ENCODE measurements at regions not wholly inside any gene's neighbourhood (a gene's known extent, or its start where the extent isn't known, plus 50 kb on each side); places are given as distances from the start of the nearest gene placed in this dataset.

GRCh38 chr20:58048096-58048702, 180.3 kb downstream of the ANKRD60 start:
- Histone ChIP-seq H3K27ac (peak overlapping the region in 1 of 5 donors; percentile 44), H3K4me3 (no peak overlapping the region), H3K9me3 (replicated peaks in 1 of 3) (no peaks in the 10 kb centered on the region), H3K4me1 (replicated peaks in 1 of 2) (no peaks in the 10 kb centered on the region), H3K27me3 (no peaks in the 10 kb centered on the region), H3K36me3 (replicated peaks in 1 of 2) (no peaks in the 10 kb centered on the region)
- WGBS, 4 donors = 26 to 47% (median 37%) methylated on average over 3 of the region's 3 CpGs
- DNase-seq = peak in 2 of 7 donors; percentile 19 to 51
- intact Hi-C loops (cut with DNase I) = no loop called here
- no peak for TF ChIP-seq POLR2A (IDR thresholded peaks at IDR 0.05)
- TF ChIP-seq, protein P1, sequence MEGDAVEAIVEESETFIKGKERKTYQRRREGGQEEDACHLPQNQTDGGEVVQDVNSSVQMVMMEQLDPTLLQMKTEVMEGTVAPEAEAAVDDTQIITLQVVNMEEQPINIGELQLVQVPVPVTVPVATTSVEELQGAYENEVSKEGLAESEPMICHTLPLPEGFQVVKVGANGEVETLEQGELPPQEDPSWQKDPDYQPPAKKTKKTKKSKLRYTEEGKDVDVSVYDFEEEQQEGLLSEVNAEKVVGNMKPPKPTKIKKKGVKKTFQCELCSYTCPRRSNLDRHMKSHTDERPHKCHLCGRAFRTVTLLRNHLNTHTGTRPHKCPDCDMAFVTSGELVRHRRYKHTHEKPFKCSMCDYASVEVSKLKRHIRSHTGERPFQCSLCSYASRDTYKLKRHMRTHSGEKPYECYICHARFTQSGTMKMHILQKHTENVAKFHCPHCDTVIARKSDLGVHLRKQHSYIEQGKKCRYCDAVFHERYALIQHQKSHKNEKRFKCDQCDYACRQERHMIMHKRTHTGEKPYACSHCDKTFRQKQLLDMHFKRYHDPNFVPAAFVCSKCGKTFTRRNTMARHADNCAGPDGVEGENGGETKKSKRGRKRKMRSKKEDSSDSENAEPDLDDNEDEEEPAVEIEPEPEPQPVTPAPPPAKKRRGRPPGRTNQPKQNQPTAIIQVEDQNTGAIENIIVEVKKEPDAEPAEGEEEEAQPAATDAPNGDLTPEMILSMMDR (IDR thresholded peaks at IDR 0.05) = no peak

DNA sequence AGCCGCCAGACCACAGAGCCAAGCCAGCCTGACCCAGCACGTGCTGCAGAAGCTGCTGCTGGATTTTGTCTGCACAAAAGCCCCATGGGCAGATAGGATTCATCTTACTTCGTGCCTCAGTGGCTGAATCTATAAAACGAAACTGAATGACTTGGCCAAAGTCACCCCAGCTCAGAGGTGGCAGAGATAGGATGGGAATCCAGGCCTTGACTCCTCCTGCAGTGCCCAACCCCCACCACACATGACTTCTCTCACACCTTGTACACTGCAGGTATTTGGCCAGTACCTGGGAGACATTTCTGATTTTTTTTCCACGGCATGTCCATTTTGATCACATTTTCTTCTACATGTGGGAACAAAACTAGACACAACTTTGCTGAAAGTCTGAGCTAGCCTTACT, 182.1 kb downstream of the ANKRD60 start:
- Histone ChIP-seq H3K4me3 (no peak overlapping the region), H3K27ac (peak overlapping the region in 1 of 5 donors; percentile 26), H3K36me3 (replicated peaks in 1 of 2) (no peaks in the 10 kb centered on the region), H3K9me3 (replicated peaks in 1 of 3) (no peaks in the 10 kb centered on the region), H3K27me3 (no peaks in the 10 kb centered on the region), H3K4me1 (replicated peaks in 1 of 2) (no peaks in the 10 kb centered on the region)
- intact Hi-C loops (cut with DNase I) = no loop called here
- DNase-seq = peak in 1 of 7 donors; percentile 29
- 71 to 87% (median 82%) methylated on average over 5 of the region's 5 CpGs for WGBS, 4 donors
- TF ChIP-seq, protein P1 (IDR thresholded peaks at IDR 0.05) = no peak
- TF ChIP-seq POLR2A (IDR thresholded peaks at IDR 0.05) = no peak

GRCh38 chr20:58045579-58045978, 182.9 kb downstream of the ANKRD60 start:
- DNase-seq = peak in 1 of 7 donors; percentile 38
- 69 to 81% (median 71%) methylated on average over 7 of the region's 7 CpGs for WGBS, 4 donors
- Histone ChIP-seq H3K27me3 (no peaks in the 10 kb centered on the region), H3K4me1 (replicated peaks in 1 of 2) (no peaks in the 10 kb centered on the region), H3K36me3 (replicated peaks in 1 of 2) (no peaks in the 10 kb centered on the region), H3K27ac (no peak overlapping the region), H3K9me3 (replicated peaks in 1 of 3) (no peaks in the 10 kb centered on the region), H3K4me3 (no peak overlapping the region)
- intact Hi-C loops (cut with DNase I) = no loop called here
- TF ChIP-seq, protein P1 (IDR thresholded peaks at IDR 0.05) = no peak
- no peak for TF ChIP-seq POLR2A (IDR thresholded peaks at IDR 0.05)

GRCh38 chr20:58044931-58045555, 183.4 kb downstream of the ANKRD60 start:
- no peaks in the 10 kb centered on the region for H3K27me3 ChIP-seq
- intact Hi-C loops (cut with DNase I) = no loop called here
- H3K4me1 ChIP-seq (replicated peaks in 1 of 2) = no peaks in the 10 kb centered on the region
- no peak overlapping the region for H3K4me3 ChIP-seq
- H3K36me3 ChIP-seq (replicated peaks in 1 of 2) = no peaks in the 10 kb centered on the region
- no peaks in the 10 kb centered on the region for H3K9me3 ChIP-seq (replicated peaks in 1 of 3)
- TF ChIP-seq, protein P1 (IDR thresholded peaks at IDR 0.05) = no peak
- no peak for TF ChIP-seq POLR2A (IDR thresholded peaks at IDR 0.05)
- H3K27ac ChIP-seq = no peak overlapping the region
- DNase-seq = peak in 1 of 7 donors; percentile 41
- WGBS, 4 donors = 72 to 76% (median 74%) methylated on average over 5 to 9 of the region's 9 CpGs
